IMR-90 (cell line): ENCODE measurements at regions not wholly inside any gene's neighbourhood (a gene's known extent, or its start where the extent isn't known, plus 50 kb on each side); places are given as distances from the start of the nearest gene placed in this dataset.

Source experiments
- ATAC-seq: fragments of 200-7000 bp; cut with Tn5 transposase; 2 replicates; pipeline ENCODE4 v1.9.1; 2020; ENCODE audit warnings: low read depth, mild to moderate bottlenecking, moderate library complexity
- BruUV-seq: library from RNA; stranded (reverse); fragments of 400-500 nt; replicated peaks from 2 replicates; lab custom pipeline; 2021; lab: Mats Ljungman, UMichigan
- CTCF ChIA-PET: fragments of 300-600 bp; formaldehyde crosslinking; extraction: SDS; loops from one replicate; lab custom pipeline; 2021; ENCODE audit warnings: antibody characterized with exemption; lab: Yijun Ruan, JAX
- POLR2A ChIA-PET: fragments of 300-600 bp; sonication (Branson Sonifier 250); formaldehyde crosslinking; loops from one replicate; lab custom pipeline; 2022; ENCODE audit warnings: antibody characterized with exemption; ENCODE audit not compliant: unreplicated experiment; lab: Charles Lee
- DNase-seq: peaks from one replicate; pipeline ENCODE4 v3.0.0; 2013
- H2AFZ ChIP-seq: replicated peaks from 2 replicates; pipeline ENCODE3; 2013; ENCODE audit warnings: low read length, mild to moderate bottlenecking; ENCODE audit not compliant: poor library complexity
- H2AK5ac ChIP-seq: 2 replicates; pipeline ENCODE4 v1.6.1; 2013; ENCODE audit warnings: low read depth, low read length, inconsistent platforms
- H2AK9ac ChIP-seq: replicated peaks from 2 replicates; pipeline ENCODE3; 2013; ENCODE audit warnings: mild to moderate bottlenecking, low read depth, low read length, moderate library complexity; ENCODE audit not compliant: poor library complexity
- H2BK120ac ChIP-seq: 2 replicates; pipeline ENCODE4 v1.6.1; 2013; ENCODE audit warnings: low read depth, low read length, inconsistent platforms
- H2BK15ac ChIP-seq: 3 replicates; pipeline ENCODE4 v1.6.1; 2013; ENCODE audit warnings: low read depth, low read length, inconsistent platforms
- H2BK20ac ChIP-seq: 2 replicates; pipeline ENCODE4 v1.6.1; 2013; ENCODE audit warnings: low read depth, mild to moderate bottlenecking, inconsistent platforms, low read length, moderate library complexity
- H2BK5ac ChIP-seq: 2 replicates; pipeline ENCODE4 v1.6.1; 2013; ENCODE audit warnings: mild to moderate bottlenecking, low read depth, low read length, inconsistent platforms; ENCODE audit not compliant: poor library complexity, severe bottlenecking
- H3K14ac ChIP-seq: replicated peaks from 2 replicates; pipeline ENCODE4 v1.6.1; 2013; ENCODE audit warnings: low read depth, low read length, inconsistent platforms
- H3K18ac ChIP-seq: 2 replicates; pipeline ENCODE4 v1.6.1; 2013; ENCODE audit warnings: low read depth, low read length, control low read depth
- H3K23ac ChIP-seq: 2 replicates; pipeline ENCODE4 v1.6.1; 2013; ENCODE audit warnings: low read depth, low read length, inconsistent platforms
- H3K27ac ChIP-seq: 2 replicates; pipeline ENCODE4 v1.5.1; 2013; ENCODE audit warnings: mild to moderate bottlenecking, control low read depth, low read length; ENCODE audit not compliant: insufficient read depth
- H3K27me3 ChIP-seq: 2 replicates; pipeline ENCODE4 v1.6.1; 2013; ENCODE audit warnings: low read length; ENCODE audit not compliant: control insufficient read depth, insufficient read depth
- H3K36me3 ChIP-seq: 2 replicates; pipeline ENCODE4 v1.6.1; 2013; ENCODE audit warnings: low read length, mixed read lengths; ENCODE audit not compliant: control insufficient read depth, insufficient read depth
- H3K4ac ChIP-seq: 2 replicates; pipeline ENCODE4 v1.6.1; 2013; ENCODE audit warnings: low read depth, low read length, inconsistent platforms
- H3K4me1 ChIP-seq: 2 replicates; pipeline ENCODE4 v1.6.1; 2013; ENCODE audit warnings: low read length, mixed read lengths; ENCODE audit not compliant: control insufficient read depth, insufficient read depth
- H3K4me2 ChIP-seq: 2 replicates; pipeline ENCODE4 v1.6.1; 2013; ENCODE audit warnings: low read depth, mild to moderate bottlenecking, control low read depth, low read length, moderate library complexity
- H3K4me3 ChIP-seq: 2 replicates; pipeline ENCODE4 v1.5.1; 2013; ENCODE audit warnings: low read depth, mild to moderate bottlenecking, control low read depth, low read length, moderate library complexity; ENCODE audit not compliant: insufficient read depth
- H3K56ac ChIP-seq: 2 replicates; pipeline ENCODE4 v1.6.1; 2013; ENCODE audit warnings: low read length, inconsistent platforms; ENCODE audit not compliant: insufficient read depth; ENCODE audit errors: extremely low read depth
- H3K79me1 ChIP-seq, 2 experiments: 2 replicates each; pipeline ENCODE4 v1.6.1; 2013; ENCODE audit warnings: low read length in 2 of 2, inconsistent platforms in 1 of 2, low read depth in 1 of 2
- H3K9ac ChIP-seq: 2 replicates; pipeline ENCODE4 v1.6.1; 2013; ENCODE audit warnings: low read depth, low read length, control low read depth
- H3K9me1 ChIP-seq: 2 replicates; pipeline ENCODE4 v1.6.1; 2013; ENCODE audit warnings: low read length, inconsistent platforms; ENCODE audit not compliant: insufficient read depth
- H3K9me3 ChIP-seq: 2 replicates; pipeline ENCODE4 v1.6.1; 2013; ENCODE audit warnings: low read length; ENCODE audit not compliant: control insufficient read depth, insufficient read depth
- H4K20me1 ChIP-seq: 2 replicates; pipeline ENCODE4 v1.6.1; 2013; ENCODE audit warnings: low read length, inconsistent platforms; ENCODE audit not compliant: insufficient read depth
- H4K5ac ChIP-seq: 2 replicates; pipeline ENCODE4 v1.6.1; 2013; ENCODE audit warnings: mild to moderate bottlenecking, low read depth, low read length, control low read depth
- H4K8ac ChIP-seq, 2 experiments: 2 replicates each; pipeline ENCODE4 v1.6.1; 2013; ENCODE audit warnings: low read depth in 2 of 2, low read length in 2 of 2, control low read depth in 1 of 2, inconsistent platforms in 1 of 2
- H4K91ac ChIP-seq: 2 replicates; pipeline ENCODE4 v1.6.1; 2013; ENCODE audit warnings: low read depth, low read length, inconsistent platforms; ENCODE audit not compliant: insufficient read depth
- CEBPB ChIP-seq: IDR thresholded peaks from 2 replicates; pipeline ENCODE4 v1.6.1; 2012; ENCODE audit warnings: low read depth, low read length, improper control_type of control experiment
- FOS ChIP-seq: fragments of 150-350 bp; IDR thresholded peaks from 2 replicates; pipeline ENCODE4 v1.6.1; 2016; ENCODE audit warnings: low read depth, low read length
- MXI1 ChIP-seq: IDR thresholded peaks from 2 replicates; pipeline ENCODE4 v1.6.1; 2012; ENCODE audit warnings: low read depth, mild to moderate bottlenecking, low read length, moderate library complexity, borderline replicate concordance
- NFE2L2 ChIP-seq: fragments of 150-350 bp; IDR thresholded peaks from 2 replicates; pipeline ENCODE4 v1.6.1; 2016; ENCODE audit warnings: low read depth, mild to moderate bottlenecking, low read length
- POLR2A ChIP-seq: IDR thresholded peaks from 2 replicates; pipeline ENCODE4 v1.6.1; 2012; ENCODE audit warnings: mild to moderate bottlenecking, low read depth, low read length
- RAD21 ChIP-seq: IDR thresholded peaks from 2 replicates; pipeline ENCODE4 v1.6.1; 2012; ENCODE audit warnings: low read length, improper control_type of control experiment
- RFX5 ChIP-seq: IDR thresholded peaks from 2 replicates; pipeline ENCODE4 v1.8.0; 2012; ENCODE audit warnings: low read depth, mild to moderate bottlenecking, low read length, moderate library complexity
- WGBS, 2 experiments: methylation state at CpG; one replicate each; pipeline versions ENCODE4 v1.1.5 to v1.1.7; 2013; ENCODE audit warnings: missing lambda C conversion rate in 2 of 2; ENCODE audit not compliant: insufficient read length in 1 of 2; ENCODE audit errors: extremely low coverage in 2 of 2; 5-methylcytosine and 5-hydroxymethylcytosine counted together
- dilution Hi-C: fragments of 300-500 bp; cut with HindIII; formaldehyde crosslinking; loops from one replicate; pipeline ENCODE4 v1.14.3; 2018; ENCODE audit warnings: low sequenced_read_pairs; ENCODE audit not compliant: unreplicated experiment
- in situ Hi-C: fragments of 300-500 bp; cut with MboI; formaldehyde crosslinking; loops from 3 replicates; pipeline ENCODE4 v1.14.3; 2019; ENCODE audit warnings: low sequenced_read_pairs, inconsistent platforms, mixed read lengths
- intact Hi-C: fragments of 100-400 bp; cut with micrococcal nuclease; formaldehyde crosslinking; loops from 2 replicates; pipeline ENCODE4 v1.10.0; 2022
- TF ChIP-seq, protein P1 (sequence below): fragments of 150-350 bp; IDR thresholded peaks from 2 replicates; pipeline ENCODE4 v1.6.1; 2016; ENCODE audit warnings: low read depth, mild to moderate bottlenecking, low read length, moderate library complexity, borderline replicate concordance
- TF ChIP-seq, protein P2 (sequence below): conservative IDR thresholded peaks from 2 replicates; pipeline ENCODE4 v1.5.1; 2012; ENCODE audit warnings: mild to moderate bottlenecking, low read depth, low read length, improper control_type of control experiment

GRCh38 chrX:108833993-108834392 lies 97.6 kb upstream of the IRS4 start:
- H3K9me3 ChIP-seq, result no peaks in the 10 kb centered on the region
- H3K4ac ChIP-seq, result no peak overlapping the region
- no peak overlapping the region for H2AK5ac ChIP-seq
- H3K56ac ChIP-seq, result no peak overlapping the region
- no peaks in the 10 kb centered on the region for H3K4me1 ChIP-seq
- intact Hi-C loops, result no loop called here
- H3K23ac ChIP-seq, result no peak overlapping the region
- H2AFZ ChIP-seq, result no peak overlapping the region
- ChIA-PET POLR2A (no interaction called here), CTCF (no interaction called here)
- BruUV-seq, result no TSS peak
- H2AK9ac ChIP-seq, result no peak overlapping the region
- no peak overlapping the region for H4K5ac ChIP-seq
- H3K14ac ChIP-seq, result no peak overlapping the region
- no peaks in the 10 kb centered on the region for H3K36me3 ChIP-seq
- H3K9ac ChIP-seq, result no peak overlapping the region
- dilution Hi-C loops, result no loop called here
- no peak for TF ChIP-seq FOS
- no peak for TF ChIP-seq RFX5
- TF ChIP-seq RAD21, result no peak
- TF ChIP-seq MXI1, result no peak
- TF ChIP-seq POLR2A, result no peak
- TF ChIP-seq NFE2L2, result no peak
- no peak for TF ChIP-seq CEBPB
- TF ChIP-seq, protein P1, sequence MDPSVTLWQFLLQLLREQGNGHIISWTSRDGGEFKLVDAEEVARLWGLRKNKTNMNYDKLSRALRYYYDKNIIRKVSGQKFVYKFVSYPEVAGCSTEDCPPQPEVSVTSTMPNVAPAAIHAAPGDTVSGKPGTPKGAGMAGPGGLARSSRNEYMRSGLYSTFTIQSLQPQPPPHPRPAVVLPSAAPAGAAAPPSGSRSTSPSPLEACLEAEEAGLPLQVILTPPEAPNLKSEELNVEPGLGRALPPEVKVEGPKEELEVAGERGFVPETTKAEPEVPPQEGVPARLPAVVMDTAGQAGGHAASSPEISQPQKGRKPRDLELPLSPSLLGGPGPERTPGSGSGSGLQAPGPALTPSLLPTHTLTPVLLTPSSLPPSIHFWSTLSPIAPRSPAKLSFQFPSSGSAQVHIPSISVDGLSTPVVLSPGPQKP, result no peak
- TF ChIP-seq, protein P2, sequence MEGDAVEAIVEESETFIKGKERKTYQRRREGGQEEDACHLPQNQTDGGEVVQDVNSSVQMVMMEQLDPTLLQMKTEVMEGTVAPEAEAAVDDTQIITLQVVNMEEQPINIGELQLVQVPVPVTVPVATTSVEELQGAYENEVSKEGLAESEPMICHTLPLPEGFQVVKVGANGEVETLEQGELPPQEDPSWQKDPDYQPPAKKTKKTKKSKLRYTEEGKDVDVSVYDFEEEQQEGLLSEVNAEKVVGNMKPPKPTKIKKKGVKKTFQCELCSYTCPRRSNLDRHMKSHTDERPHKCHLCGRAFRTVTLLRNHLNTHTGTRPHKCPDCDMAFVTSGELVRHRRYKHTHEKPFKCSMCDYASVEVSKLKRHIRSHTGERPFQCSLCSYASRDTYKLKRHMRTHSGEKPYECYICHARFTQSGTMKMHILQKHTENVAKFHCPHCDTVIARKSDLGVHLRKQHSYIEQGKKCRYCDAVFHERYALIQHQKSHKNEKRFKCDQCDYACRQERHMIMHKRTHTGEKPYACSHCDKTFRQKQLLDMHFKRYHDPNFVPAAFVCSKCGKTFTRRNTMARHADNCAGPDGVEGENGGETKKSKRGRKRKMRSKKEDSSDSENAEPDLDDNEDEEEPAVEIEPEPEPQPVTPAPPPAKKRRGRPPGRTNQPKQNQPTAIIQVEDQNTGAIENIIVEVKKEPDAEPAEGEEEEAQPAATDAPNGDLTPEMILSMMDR, result no peak
- in situ Hi-C loops, result no loop called here
- H2BK5ac ChIP-seq, result no peak overlapping the region
- DNase-seq (no peak), ATAC-seq (no peak)
- H2BK15ac ChIP-seq, result no peak overlapping the region
- H2BK20ac ChIP-seq, result no peak overlapping the region
- H3K4me2 ChIP-seq, result no peak overlapping the region
- H3K4me3 ChIP-seq, result no peak overlapping the region
- H3K27ac ChIP-seq, result no peak overlapping the region
- H3K18ac ChIP-seq, result no peak overlapping the region
- H4K8ac ChIP-seq, result no peak overlapping the region
- WGBS, 2 experiments, result no CpG with 5 or more reads among the region's 4 CpGs
- no peak overlapping the region for H2BK120ac ChIP-seq
- no peaks in the 10 kb centered on the region for H4K20me1 ChIP-seq
- no peaks in the 10 kb centered on the region for H3K27me3 ChIP-seq
- no peak overlapping the region for H4K91ac ChIP-seq
- H3K79me1 ChIP-seq, result no peaks in the 10 kb centered on the region
- no peaks in the 10 kb centered on the region for H3K9me1 ChIP-seq
